CD4-positive, alpha-beta T cell treated with Interleukin-17A for 1 hour (primary cell): ENCODE measurements at regions not wholly inside any gene's neighbourhood (a gene's known extent, or its start where the extent isn't known, plus 50 kb on each side); places are given as distances from the start of the nearest gene placed in this dataset.
A peak's percentile ranks its signal among the peaks of the same experiment; 100 is the strongest.

Experiments
- DNase-seq: peaks from one replicate; pipeline ENCODE4 v3.0.0-alpha.2; 2020

- no peak for DNase-seq
Observed at GRCh38 chr13:48181482-48182145, 51.4 kb upstream of the ITM2B start.

- DNase-seq, result no peak
Observed at GRCh38 chr13:48178126-48178525, 54.9 kb upstream of the ITM2B start.

- DNase-seq, result no peak
Observed at GRCh38 chr13:48176781-48177180, 56.2 kb upstream of the ITM2B start.

GRCh38 chr13:48175185-48175584, 57.8 kb upstream of the ITM2B start:
- no peak for DNase-seq

GRCh38 chr13:48167866-48168265, 65.1 kb upstream of the ITM2B start:
- no peak for DNase-seq

- no peak for DNase-seq
Observed at GRCh38 chr13:48165727-48166126, 67.3 kb upstream of the ITM2B start.

GRCh38 chr13:48165063-48165462, 67.9 kb upstream of the ITM2B start:
- no peak for DNase-seq

GRCh38 chr13:48163061-48163460, 68.2 kb upstream of the MED4 start:
- DNase-seq, result no peak

GRCh38 chr13:48162217-48162616, 67.3 kb upstream of the MED4 start:
- DNase-seq, result no peak

GRCh38 chr13:48161530-48162179, 66.8 kb upstream of the MED4 start:
- no peak for DNase-seq

- no peak for DNase-seq
Observed at GRCh38 chr13:48160606-48161278, 65.8 kb upstream of the MED4 start.

- DNase-seq, result no peak
Observed at GRCh38 chr13:48159826-48160225, 64.9 kb upstream of the MED4 start.

GRCh38 chr13:48159401-48159800, 64.5 kb upstream of the MED4 start:
- DNase-seq, result no peak

GRCh38 chr13:48158915-48159314, 64.0 kb upstream of the MED4 start:
- DNase-seq, result no peak

- DNase-seq, result peak; percentile 27
Observed at GRCh38 chr13:48158290-48158689, 63.4 kb upstream of the MED4 start.

- peak; percentile 88 for DNase-seq
Observed at GRCh38 chr13:48156466-48156865, 61.6 kb upstream of the MED4 start.

GRCh38 chr13:48155848-48156247, 60.9 kb upstream of the MED4 start:
- peak; percentile 86 for DNase-seq

GRCh38 chr13:48154671-48155070, 59.8 kb upstream of the MED4 start:
- DNase-seq, result no peak

- no peak for DNase-seq
Observed at GRCh38 chr13:48153186-48153585, 58.3 kb upstream of the MED4 start.

- DNase-seq, result peak; percentile 30
Observed at GRCh38 chr13:48151363-48152161, 56.7 kb upstream of the MED4 start.

- DNase-seq, result no peak
Observed at GRCh38 chr13:48148454-48148853, 53.5 kb upstream of the MED4 start.

GRCh38 chr13:48146636-48147035, 51.7 kb upstream of the MED4 start:
- DNase-seq, result no peak

- no peak for DNase-seq
Observed at GRCh38 chr13:48146122-48146521, 51.2 kb upstream of the MED4 start.
